Prostate gland (tissue), 2 donors: ENCODE measurements at regions not wholly inside any gene's neighbourhood (a gene's known extent, or its start where the extent isn't known, plus 50 kb on each side); places are given as distances from the start of the nearest gene placed in this dataset.

Source experiments
- POLR2A ChIP-seq: fragments of 450-650 bp; IDR thresholded peaks from one replicate; pipeline ENCODE4 v1.6.1; 2016; ENCODE audit warnings: antibody characterized with exemption, mild to moderate bottlenecking
- POLR2AphosphoS5 ChIP-seq: sonication (generic); formaldehyde crosslinking; IDR thresholded peaks from one replicate; pipeline ENCODE4 v1.6.1; 2017; ENCODE audit warnings: antibody characterized with exemption
- TF ChIP-seq, protein P1 (sequence below), 4 experiments: fragments of 200-600 bp in 2 of 4; fragments of 450-650 bp in 2 of 4; sonication (generic) in 2 of 4; IDR thresholded peaks; 1 replicate in 3 of 4; 2 replicates in 1 of 4; pipeline ENCODE4 v1.5.1; 2016 to 2019; ENCODE audit warnings: antibody characterized with exemption in 4 of 4, mild to moderate bottlenecking in 2 of 4, moderate library complexity in 2 of 4

DNA sequence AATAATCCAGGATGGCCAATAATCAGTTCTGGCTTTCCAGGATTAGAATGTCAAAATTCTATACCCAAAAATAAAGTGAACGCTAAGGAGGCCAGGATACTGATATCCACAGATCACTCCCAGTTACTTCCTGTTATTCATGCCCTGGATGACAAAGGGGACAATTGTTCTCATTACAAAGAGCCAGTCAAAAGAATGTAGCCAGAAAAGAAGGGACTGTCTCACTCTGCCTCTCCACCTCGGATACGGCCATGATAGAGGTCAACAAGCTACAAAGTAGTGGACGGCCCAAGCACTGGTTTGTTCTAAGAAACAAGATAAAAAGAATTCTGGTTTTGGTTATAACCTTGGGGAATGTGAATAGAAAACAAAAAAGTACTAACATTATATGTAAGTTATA is 116.1 kb upstream of the ATF7IP start:
- TF ChIP-seq, protein P1, sequence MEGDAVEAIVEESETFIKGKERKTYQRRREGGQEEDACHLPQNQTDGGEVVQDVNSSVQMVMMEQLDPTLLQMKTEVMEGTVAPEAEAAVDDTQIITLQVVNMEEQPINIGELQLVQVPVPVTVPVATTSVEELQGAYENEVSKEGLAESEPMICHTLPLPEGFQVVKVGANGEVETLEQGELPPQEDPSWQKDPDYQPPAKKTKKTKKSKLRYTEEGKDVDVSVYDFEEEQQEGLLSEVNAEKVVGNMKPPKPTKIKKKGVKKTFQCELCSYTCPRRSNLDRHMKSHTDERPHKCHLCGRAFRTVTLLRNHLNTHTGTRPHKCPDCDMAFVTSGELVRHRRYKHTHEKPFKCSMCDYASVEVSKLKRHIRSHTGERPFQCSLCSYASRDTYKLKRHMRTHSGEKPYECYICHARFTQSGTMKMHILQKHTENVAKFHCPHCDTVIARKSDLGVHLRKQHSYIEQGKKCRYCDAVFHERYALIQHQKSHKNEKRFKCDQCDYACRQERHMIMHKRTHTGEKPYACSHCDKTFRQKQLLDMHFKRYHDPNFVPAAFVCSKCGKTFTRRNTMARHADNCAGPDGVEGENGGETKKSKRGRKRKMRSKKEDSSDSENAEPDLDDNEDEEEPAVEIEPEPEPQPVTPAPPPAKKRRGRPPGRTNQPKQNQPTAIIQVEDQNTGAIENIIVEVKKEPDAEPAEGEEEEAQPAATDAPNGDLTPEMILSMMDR (IDR thresholded peaks at IDR 0.05): no peak
- TF ChIP-seq POLR2AphosphoS5 (no peak), POLR2A (no peak)
